HG03460 (cell line): ENCODE measurements at regions not wholly inside any gene's neighbourhood (a gene's known extent, or its start where the extent isn't known, plus 50 kb on each side); places are given as distances from the start of the nearest gene placed in this dataset.
"Not testable (repeated sequence)": the region's sequence is repeated elsewhere in the genome, so short reads cannot be mapped to it uniquely, and the experiment has no call there.

Experiments
- ATAC-seq: cut with Tn5 transposase; IDR thresholded peaks from one replicate; pipeline ENCODE4 v1.9.1; 2021; ENCODE audit not compliant: unreplicated experiment

- ATAC-seq, result no peak
Measured at GRCh38 chr5:162939991-162940390, 497.4 kb upstream of the CCNG1 start.

- no peak for ATAC-seq
Measured at GRCh38 chr5:162948677-162949076, 488.7 kb upstream of the CCNG1 start.

GRCh38 chr5:162956570-162956969 is 480.8 kb upstream of the CCNG1 start:
- no peak for ATAC-seq

- not testable (repeated sequence) for ATAC-seq
Measured at GRCh38 chr5:162964144-162964543, 473.3 kb upstream of the CCNG1 start.

GRCh38 chr5:162990063-162990462 is 447.3 kb upstream of the CCNG1 start:
- no peak for ATAC-seq

GRCh38 chr5:162990856-162991497 is 446.4 kb upstream of the CCNG1 start:
- ATAC-seq, result peak; percentile 90

- no peak for ATAC-seq
Measured at GRCh38 chr5:162995568-162995967, 441.8 kb upstream of the CCNG1 start.

GRCh38 chr5:162996053-162996452 is 441.3 kb upstream of the CCNG1 start:
- ATAC-seq, result no peak

- no peak for ATAC-seq
Measured at GRCh38 chr5:163005949-163006348, 431.4 kb upstream of the CCNG1 start.

- no peak for ATAC-seq
Measured at GRCh38 chr5:163022582-163023128, 414.7 kb upstream of the CCNG1 start.

- no peak for ATAC-seq
Measured at GRCh38 chr5:163023846-163024245, 413.5 kb upstream of the CCNG1 start.

- ATAC-seq, result no peak
Measured at GRCh38 chr5:163024936-163025335, 412.5 kb upstream of the CCNG1 start.

- no peak for ATAC-seq
Measured at GRCh38 chr5:163033656-163034055, 403.7 kb upstream of the CCNG1 start.

- no peak for ATAC-seq
Measured at GRCh38 chr5:163041254-163041653, 396.1 kb upstream of the CCNG1 start.

GRCh38 chr5:163079618-163080017 is 357.8 kb upstream of the CCNG1 start:
- ATAC-seq, result no peak

- no peak for ATAC-seq
Measured at GRCh38 chr5:163089230-163089629, 348.2 kb upstream of the CCNG1 start.

GRCh38 chr5:163089926-163090325 is 347.5 kb upstream of the CCNG1 start:
- ATAC-seq, result no peak

- peak; percentile 81 for ATAC-seq
Measured at GRCh38 chr5:163094492-163095180, 342.8 kb upstream of the CCNG1 start.

GRCh38 chr5:163104464-163104863 is 332.9 kb upstream of the CCNG1 start:
- ATAC-seq, result no peak

GRCh38 chr5:163105456-163105855 is 331.9 kb upstream of the CCNG1 start:
- no peak for ATAC-seq

GRCh38 chr5:163106098-163106497 is 331.3 kb upstream of the CCNG1 start:
- ATAC-seq, result no peak

- ATAC-seq, result no peak
Measured at GRCh38 chr5:163108351-163108750, 329.0 kb upstream of the CCNG1 start.
